ENCODE measurements at regions not wholly inside any gene's neighbourhood (a gene's known extent, or its start where the extent isn't known, plus 50 kb on each side); places are given as distances from the start of the nearest gene placed in this dataset.

DNA sequence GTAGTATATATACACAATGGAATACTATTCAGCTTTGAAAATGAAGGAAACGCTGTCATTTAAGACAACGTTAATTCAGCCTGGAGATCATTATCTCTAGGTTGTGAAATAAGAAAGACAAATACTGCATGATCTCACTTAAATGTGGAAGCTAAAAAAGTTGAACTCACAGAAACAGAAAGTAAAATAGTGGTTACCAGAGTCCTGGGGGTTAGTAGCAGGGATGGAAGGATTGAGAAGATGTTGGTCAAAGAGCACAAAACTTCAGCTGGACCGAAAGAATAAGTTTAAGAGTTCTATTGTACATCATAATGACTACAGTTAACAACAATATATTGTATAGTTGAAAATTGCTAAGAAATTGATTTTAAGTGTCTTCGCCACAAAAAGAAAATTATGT is 670.3 kb downstream of the NR4A2 start:
- dilution Hi-C loops (cut with MboI; ENCODE audit: extremely low pct_ligation_motif_present, low sequenced_read_pairs) (no loop called here), intact Hi-C loops (cut with micrococcal nuclease) (no loop called here)
- Histone ChIP-seq H3K4me1 (ENCODE audit: control insufficient read depth, extremely low read depth, insufficient read depth, low read length) (peaks cover 8% of the 10 kb centered on the region), H3K9ac (replicated peaks; ENCODE audit: extremely low read depth, insufficient read depth, low read length) (no peak overlapping the region), H2AFZ (ENCODE audit: low read depth, low read length) (no peak overlapping the region), H3K4me3 (replicated peaks in 1 of 3; ENCODE audit: insufficient read depth in 1 of 3, low read depth in 1 of 3, low read length in 3 of 3) (no peak overlapping the region), H3K36me3 (ENCODE audit: control insufficient read depth in 2 of 2, extremely low read depth in 1 of 2, insufficient read depth in 2 of 2, low read length in 2 of 2) (no peaks in the 10 kb centered on the region), H3K27me3 (ENCODE audit: control insufficient read depth in 2 of 2, insufficient read depth in 2 of 2, low read length in 2 of 2) (no peaks in the 10 kb centered on the region), H3K27ac (ENCODE audit: insufficient read depth, low read depth, low read length) (no peak overlapping the region), H3K9me1 (replicated peaks; ENCODE audit: control insufficient read depth, extremely low read depth, insufficient read depth, low read length) (peaks cover 7% of the 10 kb centered on the region), H3K79me2 (ENCODE audit: control insufficient read depth, insufficient read depth, low read length) (no peaks in the 10 kb centered on the region), H3K9me3 (replicated peaks; ENCODE audit: control insufficient read depth, insufficient read depth, low read length) (no peaks in the 10 kb centered on the region), H3K4me2 (ENCODE audit: insufficient read depth, low read length) (no peak overlapping the region), H4K20me1 (replicated peaks; ENCODE audit: control insufficient read depth, extremely low read depth, insufficient read depth, low read length) (no peaks in the 10 kb centered on the region)
- ChIA-PET CTCF (no interaction called here), POLR2A (no interaction called here)
- TF ChIP-seq EZH2 (IDR thresholded peaks at IDR 0.05; ENCODE audit: borderline replicate concordance, low read depth, low read length, severe bottlenecking): no peak
- TF ChIP-seq POLR2AphosphoS5 (IDR thresholded peaks at IDR 0.05; ENCODE audit: insufficient read depth, low read depth, low read length): no peak
- DNase-seq (ENCODE audit: low read depth, low spot score) (no peak), FAIRE-seq (no peak)
- BruUV-seq (replicated peaks): no TSS peak

DNA sequence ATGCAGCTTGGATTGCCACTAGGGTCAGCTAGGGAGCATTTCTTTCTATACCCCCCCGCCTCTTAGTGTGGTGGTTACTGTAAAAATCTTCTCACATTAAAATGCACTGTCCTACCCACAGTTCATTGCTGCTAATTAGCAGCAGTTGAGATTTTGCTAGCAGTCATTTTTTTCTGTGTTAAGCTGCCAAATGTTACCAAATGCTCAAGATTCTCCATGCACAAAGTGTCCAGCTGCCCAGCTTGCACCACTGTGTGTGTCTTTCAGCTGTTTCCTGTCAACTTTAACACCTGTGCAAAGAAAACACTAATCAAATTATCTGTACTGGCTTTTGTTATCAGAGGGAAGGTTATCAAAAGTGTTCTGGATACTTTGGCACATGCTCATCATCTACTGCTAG is 679.3 kb downstream of the NR4A2 start:
- TF ChIP-seq, protein P1, sequence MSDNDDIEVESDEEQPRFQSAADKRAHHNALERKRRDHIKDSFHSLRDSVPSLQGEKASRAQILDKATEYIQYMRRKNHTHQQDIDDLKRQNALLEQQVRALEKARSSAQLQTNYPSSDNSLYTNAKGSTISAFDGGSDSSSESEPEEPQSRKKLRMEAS (IDR thresholded peaks at IDR 0.05; ENCODE audit: insufficient read depth, insufficient read length): no peak
- TF ChIP-seq EZH2 (IDR thresholded peaks at IDR 0.05; ENCODE audit: borderline replicate concordance, low read depth, low read length, severe bottlenecking): no peak
- no peak for TF ChIP-seq JUN (IDR thresholded peaks at IDR 0.05; ENCODE audit: borderline replicate concordance, insufficient read depth, insufficient read length, low read depth)
- no peak for TF ChIP-seq POLR2AphosphoS5 (IDR thresholded peaks at IDR 0.05; ENCODE audit: insufficient read depth, low read depth, low read length)
- TF ChIP-seq GATA2 (IDR thresholded peaks at IDR 0.05; ENCODE audit: insufficient read depth, insufficient read length, low read depth, low read length): no peak
- TF ChIP-seq, protein P2, sequence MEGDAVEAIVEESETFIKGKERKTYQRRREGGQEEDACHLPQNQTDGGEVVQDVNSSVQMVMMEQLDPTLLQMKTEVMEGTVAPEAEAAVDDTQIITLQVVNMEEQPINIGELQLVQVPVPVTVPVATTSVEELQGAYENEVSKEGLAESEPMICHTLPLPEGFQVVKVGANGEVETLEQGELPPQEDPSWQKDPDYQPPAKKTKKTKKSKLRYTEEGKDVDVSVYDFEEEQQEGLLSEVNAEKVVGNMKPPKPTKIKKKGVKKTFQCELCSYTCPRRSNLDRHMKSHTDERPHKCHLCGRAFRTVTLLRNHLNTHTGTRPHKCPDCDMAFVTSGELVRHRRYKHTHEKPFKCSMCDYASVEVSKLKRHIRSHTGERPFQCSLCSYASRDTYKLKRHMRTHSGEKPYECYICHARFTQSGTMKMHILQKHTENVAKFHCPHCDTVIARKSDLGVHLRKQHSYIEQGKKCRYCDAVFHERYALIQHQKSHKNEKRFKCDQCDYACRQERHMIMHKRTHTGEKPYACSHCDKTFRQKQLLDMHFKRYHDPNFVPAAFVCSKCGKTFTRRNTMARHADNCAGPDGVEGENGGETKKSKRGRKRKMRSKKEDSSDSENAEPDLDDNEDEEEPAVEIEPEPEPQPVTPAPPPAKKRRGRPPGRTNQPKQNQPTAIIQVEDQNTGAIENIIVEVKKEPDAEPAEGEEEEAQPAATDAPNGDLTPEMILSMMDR (IDR thresholded peaks at IDR 0.05; ENCODE audit: extremely low read depth in 1 of 2, insufficient read depth in 1 of 2, low read depth in 1 of 2, low read length in 2 of 2): no peak
- TF ChIP-seq FOS (IDR thresholded peaks at IDR 0.05; ENCODE audit: borderline replicate concordance, insufficient read depth, low read length): no peak
- TF ChIP-seq MYC (IDR thresholded peaks at IDR 0.05; ENCODE audit: low read depth, low read length): no peak
- no peak for TF ChIP-seq POLR2A (IDR thresholded peaks at IDR 0.05; ENCODE audit: low read depth, low read length)
- Histone ChIP-seq H3K27ac (ENCODE audit: insufficient read depth, low read depth, low read length) (no peak overlapping the region), H3K9me1 (replicated peaks; ENCODE audit: control insufficient read depth, extremely low read depth, insufficient read depth, low read length) (no peaks in the 10 kb centered on the region), H4K20me1 (replicated peaks; ENCODE audit: control insufficient read depth, extremely low read depth, insufficient read depth, low read length) (no peaks in the 10 kb centered on the region), H3K27me3 (ENCODE audit: control insufficient read depth in 2 of 2, insufficient read depth in 2 of 2, low read length in 2 of 2) (no peaks in the 10 kb centered on the region), H3K9me3 (replicated peaks; ENCODE audit: control insufficient read depth, insufficient read depth, low read length) (no peaks in the 10 kb centered on the region), H3K9ac (replicated peaks; ENCODE audit: extremely low read depth, insufficient read depth, low read length) (no peak overlapping the region), H2AFZ (ENCODE audit: low read depth, low read length) (no peak overlapping the region), H3K4me1 (ENCODE audit: control insufficient read depth, extremely low read depth, insufficient read depth, low read length) (no peaks in the 10 kb centered on the region), H3K79me2 (ENCODE audit: control insufficient read depth, insufficient read depth, low read length) (no peaks in the 10 kb centered on the region), H3K4me3 (replicated peaks in 1 of 3; ENCODE audit: insufficient read depth in 1 of 3, low read depth in 1 of 3, low read length in 3 of 3) (no peak overlapping the region), H3K4me2 (ENCODE audit: insufficient read depth, low read length) (no peak overlapping the region), H3K36me3 (ENCODE audit: control insufficient read depth in 2 of 2, extremely low read depth in 1 of 2, insufficient read depth in 2 of 2, low read length in 2 of 2) (no peaks in the 10 kb centered on the region)
- FAIRE-seq (no peak), DNase-seq (ENCODE audit: low read depth, low spot score) (no peak)
- dilution Hi-C loops (cut with MboI; ENCODE audit: extremely low pct_ligation_motif_present, low sequenced_read_pairs) (no loop called here), intact Hi-C loops (cut with micrococcal nuclease) (no loop called here)
- CTCF ChIA-PET: no interaction called here
- POLR2A ChIA-PET: no interaction called here
- BruUV-seq (replicated peaks): no TSS peak
